H9 (cell line): ENCODE measurements at regions not wholly inside any gene's neighbourhood (a gene's known extent, or its start where the extent isn't known, plus 50 kb on each side); places are given as distances from the start of the nearest gene placed in this dataset.

Experiments used
- DNase-seq: peaks from one replicate; pipeline ENCODE4 v3.0.0-alpha.2; 2017
- H2AFZ ChIP-seq: one replicate; pipeline ENCODE4 v1.6.1; 2013; ENCODE audit warnings: mild to moderate bottlenecking, low read length, control low read depth, moderate library complexity
- H2AK5ac ChIP-seq: 2 replicates; pipeline ENCODE4 v1.6.1; 2013; ENCODE audit warnings: low read length, control low read depth, mixed read lengths; ENCODE audit not compliant: insufficient read length
- H2BK120ac ChIP-seq: one replicate; pipeline ENCODE4 v1.6.1; 2013; ENCODE audit warnings: low read depth, mild to moderate bottlenecking, low read length, control low read depth, inconsistent platforms; ENCODE audit not compliant: poor library complexity, severe bottlenecking
- H2BK12ac ChIP-seq: 2 replicates; pipeline ENCODE4 v1.6.1; 2013; ENCODE audit warnings: low read length, control low read depth, mixed read lengths, low read depth; ENCODE audit not compliant: insufficient read length
- H2BK15ac ChIP-seq: 2 replicates; pipeline ENCODE4 v1.6.1; 2013; ENCODE audit warnings: low read depth, low read length, control low read depth
- H2BK20ac ChIP-seq: one replicate; pipeline ENCODE4 v1.6.1; 2013; ENCODE audit warnings: low read depth, mild to moderate bottlenecking, low read length, control low read depth, inconsistent platforms; ENCODE audit not compliant: poor library complexity, severe bottlenecking
- H2BK5ac ChIP-seq: 2 replicates; pipeline ENCODE4 v1.6.1; 2013; ENCODE audit warnings: low read length, control low read depth, mixed read lengths; ENCODE audit not compliant: insufficient read length
- H3K14ac ChIP-seq: 2 replicates; pipeline ENCODE4 v1.6.1; 2013; ENCODE audit warnings: low read length, control low read depth; ENCODE audit not compliant: insufficient read depth
- H3K18ac ChIP-seq: 2 replicates; pipeline ENCODE4 v1.6.1; 2013; ENCODE audit warnings: low read depth, mild to moderate bottlenecking, mixed read lengths, low read length, control low read depth; ENCODE audit not compliant: insufficient read length
- H3K23ac ChIP-seq: 2 replicates; pipeline ENCODE4 v1.6.1; 2013; ENCODE audit warnings: low read length, control low read depth, mixed read lengths, low read depth; ENCODE audit not compliant: insufficient read length
- H3K23me2 ChIP-seq: 2 replicates; pipeline ENCODE4 v1.6.1; 2013; ENCODE audit warnings: low read depth, mild to moderate bottlenecking, mixed read lengths, low read length, control low read depth; ENCODE audit not compliant: insufficient read length, poor library complexity, severe bottlenecking
- H3K27ac ChIP-seq: 2 replicates; pipeline ENCODE4 v1.5.1; 2013; ENCODE audit warnings: low read length, control low read depth, mixed read lengths, low read depth; ENCODE audit not compliant: insufficient read length
- H3K27me3 ChIP-seq: 2 replicates; pipeline ENCODE4 v1.6.1; 2013; ENCODE audit warnings: low read length, control low read depth, inconsistent platforms; ENCODE audit not compliant: insufficient read depth
- H3K4ac ChIP-seq: 2 replicates; pipeline ENCODE4 v1.6.1; 2013; ENCODE audit warnings: low read depth, mild to moderate bottlenecking, control low read depth, inconsistent platforms, low read length, moderate library complexity
- H3K4me1 ChIP-seq: 2 replicates; pipeline ENCODE4 v1.6.1; 2013; ENCODE audit warnings: low read length, control low read depth, inconsistent platforms; ENCODE audit not compliant: insufficient read depth
- H3K4me2 ChIP-seq: 2 replicates; pipeline ENCODE4 v1.6.1; 2013; ENCODE audit warnings: low read length, control low read depth, mixed read lengths; ENCODE audit not compliant: insufficient read length, insufficient read depth
- H3K56ac ChIP-seq: 2 replicates; pipeline ENCODE4 v1.6.1; 2013; ENCODE audit warnings: low read depth, mild to moderate bottlenecking, mixed read lengths, low read length, control low read depth; ENCODE audit not compliant: insufficient read length
- H3K79me1 ChIP-seq: 2 replicates; pipeline ENCODE4 v1.6.1; 2013; ENCODE audit warnings: low read depth, mild to moderate bottlenecking, moderate library complexity, low read length, control low read depth, inconsistent platforms; ENCODE audit not compliant: insufficient read depth, poor library complexity, severe bottlenecking
- H3K79me2 ChIP-seq: 2 replicates; pipeline ENCODE4 v1.6.1; 2013; ENCODE audit warnings: low read length, control low read depth, inconsistent platforms; ENCODE audit not compliant: insufficient read depth
- H3K9ac ChIP-seq: 2 replicates; pipeline ENCODE4 v1.6.1; 2013; ENCODE audit warnings: low read length, control low read depth, mixed read lengths; ENCODE audit not compliant: insufficient read length; ENCODE audit errors: extremely low read depth
- H3K9me3 ChIP-seq: one replicate; pipeline ENCODE4 v1.6.1; 2013; ENCODE audit warnings: low read depth, low read length, inconsistent platforms; ENCODE audit not compliant: control insufficient read depth
- H3T11ph ChIP-seq: one replicate; pipeline ENCODE4 v1.6.1; 2013; ENCODE audit warnings: mild to moderate bottlenecking, low read length, control low read depth, inconsistent platforms
- H4K20me1 ChIP-seq: one replicate; pipeline ENCODE4 v1.6.1; 2013; ENCODE audit not compliant: control insufficient read depth, insufficient read length, insufficient read depth
- H4K5ac ChIP-seq: 2 replicates; pipeline ENCODE4 v1.6.1; 2013; ENCODE audit warnings: low read depth, mild to moderate bottlenecking, mixed read lengths, low read length, control low read depth; ENCODE audit not compliant: insufficient read length
- H4K8ac ChIP-seq: replicated peaks from 2 replicates; pipeline ENCODE4 v1.6.1; 2013; ENCODE audit warnings: low read length, control low read depth, mixed read lengths, low read depth; ENCODE audit not compliant: insufficient read length
- H4K91ac ChIP-seq: 2 replicates; pipeline ENCODE4 v1.6.1; 2013; ENCODE audit warnings: low read depth, mild to moderate bottlenecking, moderate library complexity, mixed read lengths, low read length, control low read depth; ENCODE audit not compliant: insufficient read length
- H3K27ac Mint-ChIP-seq, 3 experiments: 2 replicates in 2 of 3; 3 replicates in 1 of 3; pipeline ENCODE4 v1.8.0; 2020 to 2021; ENCODE audit warnings: mixed read lengths in 3 of 3, mild to moderate bottlenecking in 1 of 3, moderate library complexity in 1 of 3
- H3K27me3 Mint-ChIP-seq: 2 replicates; pipeline ENCODE4 v1.8.0; 2021; ENCODE audit warnings: low read depth, mild to moderate bottlenecking, moderate library complexity, mixed read lengths
- H3K36me3 Mint-ChIP-seq, 3 experiments: 2 replicates in 2 of 3; 3 replicates in 1 of 3; pipeline ENCODE4 v1.8.0; 2020 to 2021; ENCODE audit warnings: low read depth in 3 of 3, mixed read lengths in 3 of 3; ENCODE audit not compliant: insufficient read depth in 1 of 3
- H3K4me1 Mint-ChIP-seq, 2 experiments: 2 replicates each; pipeline ENCODE4 v1.8.0; 2020; ENCODE audit warnings: mixed read lengths in 2 of 2
- H3K4me3 Mint-ChIP-seq, 2 experiments: 2 replicates in 1 of 2; 3 replicates in 1 of 2; pipeline ENCODE4 v1.8.0; 2020 to 2021; ENCODE audit warnings: mild to moderate bottlenecking in 2 of 2, mixed read lengths in 2 of 2, moderate library complexity in 1 of 2
- H3K9me3 Mint-ChIP-seq, 2 experiments: 2 replicates in 1 of 2; 3 replicates in 1 of 2; pipeline ENCODE4 v1.8.0; 2020; ENCODE audit warnings: mild to moderate bottlenecking in 2 of 2, mixed read lengths in 2 of 2, moderate library complexity in 1 of 2
- CTCF ChIP-seq: fragments of 200-600 bp; sonication (generic); conservative IDR thresholded peaks from 3 replicates; pipeline ENCODE4 v1.8.0; 2021; ENCODE audit warnings: antibody characterized with exemption, mild to moderate bottlenecking
- WGBS: extraction: QIAGEN DNeasy Blood & Tissue Kit; methylation state at CpG from one replicate; pipeline ENCODE4 v1.1.7; 2013; ENCODE audit warnings: missing lambda C conversion rate, low lambda C conversion rate, mixed read lengths; ENCODE audit not compliant: insufficient read length; ENCODE audit errors: extremely low coverage; 5-methylcytosine and 5-hydroxymethylcytosine counted together

DNA sequence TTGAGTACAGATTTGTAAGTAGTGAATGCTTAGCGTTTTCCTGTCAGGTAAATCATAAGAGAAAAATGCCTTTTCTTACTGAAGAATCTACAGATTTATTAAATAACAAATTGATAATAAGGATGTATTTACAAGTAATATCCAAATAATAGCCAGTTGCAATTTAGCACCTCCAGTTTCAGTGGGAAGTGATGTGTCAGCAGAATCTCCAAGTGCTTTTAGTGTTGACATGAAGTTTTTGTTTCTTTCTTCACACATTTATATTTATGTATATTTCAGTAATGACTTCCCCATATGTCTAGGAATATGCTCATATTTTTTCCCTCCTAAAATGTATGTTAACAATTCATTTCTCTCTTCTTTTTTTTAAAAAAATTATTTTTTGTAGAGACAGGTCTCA is 229.9 kb upstream of the GRIN3A start:
- no peak for DNase-seq
- H3K14ac ChIP-seq = no peak overlapping the region
- H2BK5ac ChIP-seq = no peak overlapping the region
- H3K79me2 ChIP-seq = no peaks in the 10 kb centered on the region
- H3K27me3 Mint-ChIP-seq = no peaks in the 10 kb centered on the region
- no peak for TF ChIP-seq CTCF
- no peaks in the 10 kb centered on the region for H3K27me3 ChIP-seq
- H3K27ac ChIP-seq = no peak overlapping the region
- H3K4me1 ChIP-seq = no peaks in the 10 kb centered on the region
- no peaks in the 10 kb centered on the region for H3K9me3 ChIP-seq
- H4K8ac ChIP-seq = no peak overlapping the region
- no peak overlapping the region for H2BK12ac ChIP-seq
- WGBS = no CpG with 5 or more reads among the region's 1 CpG
- no peak overlapping the region for H4K5ac ChIP-seq
- no peaks in the 10 kb centered on the region for H3K36me3 Mint-ChIP-seq
- no peak overlapping the region for H2AK5ac ChIP-seq
- H3K9me3 Mint-ChIP-seq = no peaks in the 10 kb centered on the region
- no peak overlapping the region for H4K91ac ChIP-seq
- no peaks in the 10 kb centered on the region for H3K4me1 Mint-ChIP-seq
- no peak overlapping the region for H3K27ac Mint-ChIP-seq
- no peaks in the 10 kb centered on the region for H3K79me1 ChIP-seq
- no peak overlapping the region for H3T11ph ChIP-seq
- H3K23ac ChIP-seq = no peak overlapping the region
- H2BK15ac ChIP-seq = no peak overlapping the region
- H2AFZ ChIP-seq = no peak overlapping the region
- no peak overlapping the region for H3K4me3 Mint-ChIP-seq
- H2BK120ac ChIP-seq = no peak overlapping the region
- no peak overlapping the region for H3K4ac ChIP-seq
- H4K20me1 ChIP-seq = no peaks in the 10 kb centered on the region
- H3K9ac ChIP-seq = no peak overlapping the region
- no peak overlapping the region for H3K56ac ChIP-seq
- H3K4me2 ChIP-seq = no peak overlapping the region
- no peaks in the 10 kb centered on the region for H3K23me2 ChIP-seq
- no peak overlapping the region for H2BK20ac ChIP-seq
- H3K18ac ChIP-seq = no peak overlapping the region
